Liver (tissue), 8 donors: ENCODE measurements at regions not wholly inside any gene's neighbourhood (a gene's known extent, or its start where the extent isn't known, plus 50 kb on each side); places are given as distances from the start of the nearest gene placed in this dataset.

ENCODE experiments used
- DNase-seq: peaks from one replicate; pipeline ENCODE4 v3.0.0-alpha.2; 2017; ENCODE audit warnings: low spot score
- H3K27ac ChIP-seq, 2 donors: one replicate each; pipeline ENCODE4 v1.7.0; 2013; ENCODE audit warnings: inconsistent platforms in 2 of 2, low read length in 2 of 2, control low read depth in 1 of 2, low read depth in 1 of 2, mild to moderate bottlenecking in 1 of 2
- H3K27me3 ChIP-seq, 4 donors: one replicate each; pipeline versions ENCODE4 v1.6.1 to v1.7.0; 2013; ENCODE audit warnings: low read length in 3 of 4, inconsistent platforms in 1 of 4, mild to moderate bottlenecking in 1 of 4, moderate library complexity in 1 of 4; ENCODE audit not compliant: control insufficient read depth in 4 of 4, insufficient read depth in 4 of 4
- H3K36me3 ChIP-seq, 4 donors: one replicate each; pipeline versions ENCODE4 v1.6.1 to v1.7.0; 2013; ENCODE audit warnings: low read length in 3 of 4, mild to moderate bottlenecking in 3 of 4, low read depth in 1 of 4, moderate library complexity in 1 of 4; ENCODE audit not compliant: control insufficient read depth in 4 of 4, insufficient read depth in 3 of 4
- H3K4me1 ChIP-seq, 4 donors: one replicate each; pipeline versions ENCODE4 v1.6.1 to v1.7.0; 2013; ENCODE audit warnings: low read length in 3 of 4, mild to moderate bottlenecking in 3 of 4, moderate library complexity in 1 of 4; ENCODE audit not compliant: control insufficient read depth in 4 of 4, insufficient read depth in 4 of 4
- H3K4me3 ChIP-seq, 3 donors: one replicate each; pipeline versions ENCODE4 v1.6.1 to v1.7.0; 2013; ENCODE audit warnings: low read length in 3 of 3, control low read depth in 1 of 3, low read depth in 1 of 3, mild to moderate bottlenecking in 1 of 3
- H3K9ac ChIP-seq, 2 donors: one replicate each; pipeline ENCODE4 v1.7.0; 2013; ENCODE audit warnings: low read length in 2 of 2, mild to moderate bottlenecking in 2 of 2, moderate library complexity in 2 of 2, control low read depth in 1 of 2, low read depth in 1 of 2
- H3K9me3 ChIP-seq, 4 donors: one replicate each; pipeline versions ENCODE4 v1.6.1 to v1.7.0; 2013; ENCODE audit warnings: low read length in 3 of 4; ENCODE audit not compliant: control insufficient read depth in 4 of 4
- ATF3 ChIP-seq: IDR thresholded peaks from 2 replicates; pipeline ENCODE4 v1.6.1; 2016; ENCODE audit warnings: antibody characterized with exemption
- EGR1 ChIP-seq, 2 donors: IDR thresholded peaks; 2 replicates each; pipeline ENCODE4 v1.6.1; 2016 to 2018; ENCODE audit warnings: antibody characterized with exemption in 2 of 2, low read depth in 2 of 2
- FOXA1 ChIP-seq: IDR thresholded peaks from 2 replicates; pipeline ENCODE4 v1.6.1; 2016; ENCODE audit warnings: antibody characterized with exemption
- FOXA2 ChIP-seq: IDR thresholded peaks from 2 replicates; pipeline ENCODE4 v1.6.1; 2016; ENCODE audit warnings: antibody characterized with exemption
- GABPA ChIP-seq, 2 donors: IDR thresholded peaks in 1 of 2; conservative IDR thresholded peaks in 1 of 2; 2 replicates each; pipeline ENCODE4 v1.6.1; 2016; ENCODE audit warnings: antibody characterized with exemption in 2 of 2, mild to moderate bottlenecking in 1 of 2, moderate library complexity in 1 of 2
- HNF4A ChIP-seq, 2 donors: conservative IDR thresholded peaks; 2 replicates each; pipeline ENCODE4 v1.6.1; 2016; ENCODE audit warnings: antibody characterized with exemption in 2 of 2, mild to moderate bottlenecking in 2 of 2
- HNF4G ChIP-seq: IDR thresholded peaks from 2 replicates; pipeline ENCODE4 v1.6.1; 2016; ENCODE audit warnings: antibody characterized with exemption
- JUND ChIP-seq, 2 donors: IDR thresholded peaks; 2 replicates each; pipeline ENCODE4 v1.6.1; 2016; ENCODE audit warnings: antibody characterized with exemption in 2 of 2
- MAX ChIP-seq: IDR thresholded peaks from 2 replicates; pipeline ENCODE4 v1.6.1; 2016; ENCODE audit warnings: antibody characterized with exemption
- NR2F2 ChIP-seq: IDR thresholded peaks from 2 replicates; pipeline ENCODE4 v1.6.1; 2016; ENCODE audit warnings: antibody characterized with exemption
- RAD21 ChIP-seq, 2 donors: IDR thresholded peaks; 2 replicates each; pipeline ENCODE4 v1.6.1; 2016; ENCODE audit warnings: antibody characterized with exemption in 2 of 2, mild to moderate bottlenecking in 2 of 2
- REST ChIP-seq: IDR thresholded peaks from 2 replicates; pipeline ENCODE4 v1.6.1; 2016; ENCODE audit warnings: antibody characterized with exemption, mild to moderate bottlenecking
- RXRA ChIP-seq, 2 donors: IDR thresholded peaks; 2 replicates each; pipeline ENCODE4 v1.6.1; 2017 to 2018; ENCODE audit warnings: antibody characterized with exemption in 2 of 2, mild to moderate bottlenecking in 1 of 2
- TAF1 ChIP-seq: conservative IDR thresholded peaks from 2 replicates; pipeline ENCODE4 v1.6.1; 2016; ENCODE audit warnings: antibody characterized with exemption, mild to moderate bottlenecking
- YY1 ChIP-seq: IDR thresholded peaks from 2 replicates; pipeline ENCODE4 v1.6.1; 2016; ENCODE audit warnings: antibody characterized with exemption, mild to moderate bottlenecking
- ZBTB33 ChIP-seq: IDR thresholded peaks from 2 replicates; pipeline ENCODE4 v1.6.1; 2016; ENCODE audit warnings: antibody characterized with exemption
- WGBS: extraction: QIAGEN DNeasy Blood & Tissue Kit; methylation state at CpG from one replicate; pipeline ENCODE4 v1.1.7; 2013; 5-methylcytosine and 5-hydroxymethylcytosine counted together
- TF ChIP-seq, protein P1 (sequence below): fragments of 150-350 bp; IDR thresholded peaks from 2 replicates; pipeline ENCODE4 v1.5.1; 2017; ENCODE audit warnings: improper control_type of control experiment, low read depth, low read length; ENCODE audit not compliant: missing input control
- donor health status: healthy.
- donor health status: healthy.
- donor health status: healthy.
- donor health status: healthy.
- donor health status: healthy.

- no peaks in the 10 kb centered on the region for H3K36me3 ChIP-seq
- H3K4me3 ChIP-seq: no peak overlapping the region
- TF ChIP-seq, protein P1, sequence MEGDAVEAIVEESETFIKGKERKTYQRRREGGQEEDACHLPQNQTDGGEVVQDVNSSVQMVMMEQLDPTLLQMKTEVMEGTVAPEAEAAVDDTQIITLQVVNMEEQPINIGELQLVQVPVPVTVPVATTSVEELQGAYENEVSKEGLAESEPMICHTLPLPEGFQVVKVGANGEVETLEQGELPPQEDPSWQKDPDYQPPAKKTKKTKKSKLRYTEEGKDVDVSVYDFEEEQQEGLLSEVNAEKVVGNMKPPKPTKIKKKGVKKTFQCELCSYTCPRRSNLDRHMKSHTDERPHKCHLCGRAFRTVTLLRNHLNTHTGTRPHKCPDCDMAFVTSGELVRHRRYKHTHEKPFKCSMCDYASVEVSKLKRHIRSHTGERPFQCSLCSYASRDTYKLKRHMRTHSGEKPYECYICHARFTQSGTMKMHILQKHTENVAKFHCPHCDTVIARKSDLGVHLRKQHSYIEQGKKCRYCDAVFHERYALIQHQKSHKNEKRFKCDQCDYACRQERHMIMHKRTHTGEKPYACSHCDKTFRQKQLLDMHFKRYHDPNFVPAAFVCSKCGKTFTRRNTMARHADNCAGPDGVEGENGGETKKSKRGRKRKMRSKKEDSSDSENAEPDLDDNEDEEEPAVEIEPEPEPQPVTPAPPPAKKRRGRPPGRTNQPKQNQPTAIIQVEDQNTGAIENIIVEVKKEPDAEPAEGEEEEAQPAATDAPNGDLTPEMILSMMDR: peak; percentile 94
- peak; percentile 96 to 99 for TF ChIP-seq RAD21 (IDR thresholded peaks at IDR 0.05)
- no peak for TF ChIP-seq MAX
- no peak overlapping the region for H3K9ac ChIP-seq
- H3K27me3 ChIP-seq: no peaks in the 10 kb centered on the region
- 53% methylated on average over 28 of the region's 28 CpGs for WGBS
- H3K9me3 ChIP-seq: no peaks in the 10 kb centered on the region
- peak; percentile 75 for DNase-seq
- H3K4me1 ChIP-seq: peaks cover 0 to 2% (median 0%) of the 10 kb centered on the region in 4 donors
- H3K27ac ChIP-seq: no peak overlapping the region
Measured at GRCh38 chr10:123559066-123559822, 106.9 kb upstream of the GPR26 start.

- DNase-seq: no peak
- Histone ChIP-seq H3K36me3 (no peaks in the 10 kb centered on the region), H3K9ac (no peak overlapping the region), H3K4me3 (no peak overlapping the region), H3K27me3 (no peaks in the 10 kb centered on the region), H3K4me1 (peaks cover 0 to 2% (median 0%) of the 10 kb centered on the region in 4 donors), H3K27ac (no peak overlapping the region), H3K9me3 (no peaks in the 10 kb centered on the region)
- no peak for TF ChIP-seq HNF4A (conservative IDR thresholded peaks at IDR 0.05)
- TF ChIP-seq MAX: no peak
- no peak for TF ChIP-seq ZBTB33
- TF ChIP-seq EGR1 (IDR thresholded peaks at IDR 0.05; ENCODE audit: low read depth in 2 of 2): no peak
- no peak for TF ChIP-seq FOXA2
- TF ChIP-seq YY1: no peak
- no peak for TF ChIP-seq GABPA (IDR thresholded peaks at IDR 0.05 in 1 of 2, conservative IDR thresholded peaks at IDR 0.05 in 1 of 2)
- no peak for TF ChIP-seq JUND (IDR thresholded peaks at IDR 0.05)
- no peak for TF ChIP-seq RXRA (IDR thresholded peaks at IDR 0.05)
- WGBS: 61% methylated on average over 7 of the region's 7 CpGs
Measured at GRCh38 chr10:123559823-123560092, 106.4 kb upstream of the GPR26 start.

DNA sequence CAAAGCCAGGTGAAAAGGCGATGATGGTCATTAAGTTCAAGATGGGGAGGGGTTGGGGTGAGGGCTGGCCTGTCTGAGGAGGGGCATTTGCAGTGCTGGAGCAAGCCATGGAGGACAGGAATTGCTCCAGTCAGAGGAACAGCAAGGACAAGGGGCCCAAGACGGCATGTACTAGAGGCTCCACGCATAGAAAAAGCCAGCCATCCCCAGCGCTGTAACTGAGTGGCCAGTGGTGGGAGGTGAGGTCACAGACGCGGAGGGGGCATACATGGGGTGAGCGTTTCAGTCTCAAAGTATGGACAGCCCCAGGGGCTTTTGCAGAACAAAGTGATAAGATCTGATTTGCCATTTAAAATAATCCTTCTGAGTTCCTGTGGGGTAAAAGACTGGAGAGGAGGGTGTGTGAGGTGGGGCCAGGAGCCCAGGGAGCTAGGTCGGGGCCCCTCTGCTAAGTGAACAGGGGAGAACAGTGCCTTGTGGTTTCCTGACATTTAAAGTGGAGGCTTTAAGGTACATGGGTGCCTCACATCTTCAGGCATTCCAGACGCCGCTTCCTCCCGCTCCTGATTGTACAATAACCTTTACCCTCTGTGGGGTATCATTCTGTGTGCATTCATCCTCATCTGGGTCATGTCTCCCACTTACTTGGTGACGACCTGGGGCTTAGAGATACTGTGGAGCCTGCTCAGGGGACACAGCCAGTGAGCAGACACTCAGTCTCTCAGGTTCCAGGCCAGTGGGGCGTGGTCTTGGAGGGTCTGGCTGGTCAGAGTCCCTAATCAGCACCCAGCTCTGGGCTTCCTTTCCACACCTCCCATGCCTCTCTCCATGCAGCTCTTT lies 105.6 kb upstream of the GPR26 start:
- Histone ChIP-seq H3K27ac (no peak overlapping the region), H3K4me3 (no peak overlapping the region), H3K36me3 (no peaks in the 10 kb centered on the region), H3K9me3 (no peaks in the 10 kb centered on the region), H3K27me3 (no peaks in the 10 kb centered on the region), H3K9ac (no peak overlapping the region), H3K4me1 (peaks cover 0 to 2% (median 0%) of the 10 kb centered on the region in 4 donors)
- DNase-seq: no peak
- 65% methylated on average over 13 of the region's 13 CpGs for WGBS
- no peak for TF ChIP-seq FOXA1
- no peak for TF ChIP-seq EGR1 (IDR thresholded peaks at IDR 0.05; ENCODE audit: low read depth in 2 of 2)
- no peak for TF ChIP-seq NR2F2
- TF ChIP-seq HNF4A (conservative IDR thresholded peaks at IDR 0.05): no peak
- no peak for TF ChIP-seq HNF4G
- TF ChIP-seq TAF1: no peak
- no peak for TF ChIP-seq ATF3
- TF ChIP-seq RXRA (IDR thresholded peaks at IDR 0.05): no peak
- TF ChIP-seq GABPA (IDR thresholded peaks at IDR 0.05 in 1 of 2, conservative IDR thresholded peaks at IDR 0.05 in 1 of 2): no peak
- no peak for TF ChIP-seq REST
- no peak for TF ChIP-seq MAX
